ENCODE measurements at regions not wholly inside any gene's neighbourhood (a gene's known extent, or its start where the extent isn't known, plus 50 kb on each side); places are given as distances from the start of the nearest gene placed in this dataset.

GRCh38 chrX:33465137-33465536, 253.8 kb upstream of the DMD start:
- CTCF ChIA-PET: no interaction called here

DNA sequence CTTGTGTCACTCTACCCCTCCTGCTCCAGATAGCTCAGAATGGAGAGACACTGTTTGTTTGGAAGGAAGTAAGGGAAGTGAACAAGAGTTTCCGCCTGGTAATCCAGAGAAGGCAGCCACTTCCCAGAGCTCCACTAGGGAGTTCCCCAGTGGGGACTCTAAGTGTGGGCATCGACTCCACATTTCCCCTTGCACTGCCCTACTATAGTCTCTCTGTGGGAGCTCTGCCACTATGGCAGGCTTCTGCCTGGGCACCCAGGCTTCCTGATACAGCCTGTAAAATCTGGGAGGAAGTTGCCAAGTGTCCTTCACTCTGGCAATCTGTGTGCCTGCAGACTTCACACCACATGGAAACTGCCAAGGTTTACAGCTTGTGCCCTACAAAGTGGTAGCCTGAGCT, 245.8 kb upstream of the DMD start:
- no peak for ATAC-seq (ENCODE audit: low read depth)
- no peak overlapping the region for H3K4me3 Mint-ChIP-seq
- H3K27ac Mint-ChIP-seq: no peak overlapping the region
- no peaks in the 10 kb centered on the region for H3K27me3 Mint-ChIP-seq
- no peaks in the 10 kb centered on the region for H3K36me3 Mint-ChIP-seq (ENCODE audit: low read depth)
- DNase-seq: no peak
- no peaks in the 10 kb centered on the region for H3K9me3 Mint-ChIP-seq
- intact Hi-C loops (cut with micrococcal nuclease): no loop called here
- ChIA-PET POLR2A (no interaction called here), CTCF (interaction anchor here (1.4 kb wide), 1 partner anchor 23 kb away, joined by 4 read pairs; no protein-coding TSS in a partner anchor)
- no peak for TF ChIP-seq CTCF (IDR thresholded peaks at IDR 0.05)
- H3K4me1 Mint-ChIP-seq: no peaks in the 10 kb centered on the region

More at GRCh38 chrX:33465137-33465536, 253.8 kb upstream of the DMD start:
- Mint-ChIP-seq H3K4me3 (no peak overlapping the region), H3K4me1 (no peaks in the 10 kb centered on the region), H3K36me3 (ENCODE audit: low read depth) (no peaks in the 10 kb centered on the region), H3K27ac (no peak overlapping the region), H3K9me3 (no peaks in the 10 kb centered on the region), H3K27me3 (no peaks in the 10 kb centered on the region)
- TF ChIP-seq CTCF (IDR thresholded peaks at IDR 0.05): no peak
- POLR2A ChIA-PET: no interaction called here
- no peak for DNase-seq
- ATAC-seq (ENCODE audit: low read depth): no peak
- intact Hi-C loops (cut with micrococcal nuclease): no loop called here

DNA sequence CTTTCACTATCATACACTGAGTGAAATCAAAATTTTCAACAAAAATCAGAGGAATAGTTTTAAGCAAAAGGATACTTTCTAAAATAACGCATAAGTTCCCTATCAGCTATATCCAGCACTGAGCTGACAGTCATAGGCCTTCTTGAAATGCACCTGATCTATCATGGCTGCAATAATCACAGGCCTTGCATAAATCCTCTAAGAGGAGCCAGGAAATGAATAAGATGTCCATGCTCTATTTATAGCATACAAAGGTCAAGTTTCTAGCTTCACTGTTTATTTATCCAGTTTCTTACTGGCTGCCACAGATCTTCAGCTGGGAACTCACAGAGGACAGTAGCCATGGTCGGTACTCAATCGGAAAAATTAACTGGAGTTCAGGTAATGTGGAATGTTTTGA, 235.9 kb upstream of the DMD start:
- Mint-ChIP-seq H3K36me3 (ENCODE audit: low read depth) (no peaks in the 10 kb centered on the region), H3K27me3 (no peaks in the 10 kb centered on the region), H3K27ac (no peak overlapping the region), H3K4me1 (no peaks in the 10 kb centered on the region), H3K4me3 (no peak overlapping the region), H3K9me3 (no peaks in the 10 kb centered on the region)
- TF ChIP-seq CTCF (IDR thresholded peaks at IDR 0.05): no peak
- CTCF ChIA-PET: no interaction called here
- POLR2A ChIA-PET: no interaction called here
- no peak for DNase-seq
- intact Hi-C loops (cut with micrococcal nuclease): no loop called here
- no peak for ATAC-seq (ENCODE audit: low read depth)

GRCh38 chrX:33434256-33435092, 223.1 kb upstream of the DMD start:
- ATAC-seq (ENCODE audit: low read depth): no peak
- TF ChIP-seq CTCF (IDR thresholded peaks at IDR 0.05): no peak
- Mint-ChIP-seq H3K36me3 (ENCODE audit: low read depth) (no peaks in the 10 kb centered on the region), H3K27me3 (no peaks in the 10 kb centered on the region), H3K4me1 (no peaks in the 10 kb centered on the region), H3K4me3 (no peak overlapping the region), H3K9me3 (no peaks in the 10 kb centered on the region), H3K27ac (no peak overlapping the region)
- ChIA-PET CTCF (interaction anchor here (1.0 to 1.4 kb wide), 2 partner anchors 23 to 867 kb away, joined by 4 read pairs; no protein-coding TSS in a partner anchor), POLR2A (no interaction called here)
- intact Hi-C loops (cut with micrococcal nuclease): loop anchor here (5.0 kb wide), 1 partner anchor 1027 kb away; no protein-coding TSS in a partner anchor
- DNase-seq: no peak

- no peak for TF ChIP-seq CTCF (IDR thresholded peaks at IDR 0.05)
- no peak for DNase-seq
- intact Hi-C loops (cut with micrococcal nuclease): no loop called here
These were observed 205.0 kb upstream of the DMD start for GRCh38 chrX:33416273-33416805.

More at GRCh38 chrX:33416273-33416805, 205.0 kb upstream of the DMD start:
- H3K27me3 Mint-ChIP-seq: no peaks in the 10 kb centered on the region
- H3K4me3 Mint-ChIP-seq: no peak overlapping the region
- no peaks in the 10 kb centered on the region for H3K36me3 Mint-ChIP-seq (ENCODE audit: low read depth)
- H3K4me1 Mint-ChIP-seq: no peaks in the 10 kb centered on the region
- ChIA-PET CTCF (no interaction called here), POLR2A (no interaction called here)
- H3K9me3 Mint-ChIP-seq: peaks cover 5% of the 10 kb centered on the region
- no peak for ATAC-seq (ENCODE audit: low read depth)
- H3K27ac Mint-ChIP-seq: no peak overlapping the region
